Psoas muscle (tissue), 7 donors: ENCODE measurements at regions not wholly inside any gene's neighbourhood (a gene's known extent, or its start where the extent isn't known, plus 50 kb on each side); places are given as distances from the start of the nearest gene placed in this dataset.

Source experiments
- ATAC-seq, 4 donors: fragments of 200-7000 bp; cut with Tn5 transposase; one replicate each; pipeline ENCODE4 v1.9.1; 2020; ENCODE audit warnings: moderate library complexity in 3 of 4, mild to moderate bottlenecking in 2 of 4
- DNase-seq, 2 donors: peaks; one replicate each; pipeline ENCODE4 v3.0.0-alpha.2; 2020
- H3K27ac ChIP-seq: fragments of 200-600 bp; one replicate; pipeline ENCODE4 v1.8.0; 2022
- H3K27me3 ChIP-seq, 3 donors: fragments of 200-600 bp in 1 of 3; one replicate each; pipeline versions ENCODE4 v1.6.1 to v1.8.0; 2013 to 2022; ENCODE audit warnings: low read length in 2 of 3, mild to moderate bottlenecking in 2 of 3, moderate library complexity in 1 of 3; ENCODE audit not compliant: insufficient read depth in 3 of 3
- H3K36me3 ChIP-seq, 2 donors: fragments of 200-600 bp in 1 of 2; one replicate each; pipeline versions ENCODE4 v1.6.1 to v1.8.0; 2013 to 2022; ENCODE audit warnings: low read depth in 1 of 2, mild to moderate bottlenecking in 1 of 2, moderate library complexity in 1 of 2; ENCODE audit not compliant: insufficient read depth in 1 of 2
- H3K4me1 ChIP-seq: fragments of 200-600 bp; one replicate; pipeline ENCODE4 v1.8.0; 2022
- H3K4me3 ChIP-seq: fragments of 200-600 bp; one replicate; pipeline ENCODE4 v1.8.0; 2022; ENCODE audit warnings: mild to moderate bottlenecking
- H3K9me3 ChIP-seq: fragments of 200-600 bp; one replicate; pipeline ENCODE4 v1.8.0; 2022
- WGBS, 3 donors: extraction: QIAGEN DNeasy Blood & Tissue Kit; methylation state at CpG; one replicate each; pipeline versions ENCODE4 v1.1.6 to v1.1.7; 2013; 5-methylcytosine and 5-hydroxymethylcytosine counted together
- intact Hi-C, 2 donors: fragments of 100-400 bp; cut with DNase I; formaldehyde crosslinking; loops; one replicate each; pipeline versions ENCODE4 v1.11.0 to v1.14.2; 2022
- TF ChIP-seq, protein P1 (sequence below): fragments of 200-600 bp; IDR thresholded peaks from one replicate; pipeline ENCODE4 v1.8.0; 2022; ENCODE audit warnings: antibody characterized with exemption
- donor health status: healthy with polysubstance abuse.
- donor health status: DM: no; HTN: no; CAD: no; lungs with moderate emphysema.
- donor health status: Bipolar disorder and iron deficiency.
- donor health status: healthy.
- donor health status: DM: yes; HTN: yes; CAD: no.
- donor health status: DM: no; HTN: no; CAD: no.
- donor health status: DM: yes; HTN: yes; CAD: no.

DNA sequence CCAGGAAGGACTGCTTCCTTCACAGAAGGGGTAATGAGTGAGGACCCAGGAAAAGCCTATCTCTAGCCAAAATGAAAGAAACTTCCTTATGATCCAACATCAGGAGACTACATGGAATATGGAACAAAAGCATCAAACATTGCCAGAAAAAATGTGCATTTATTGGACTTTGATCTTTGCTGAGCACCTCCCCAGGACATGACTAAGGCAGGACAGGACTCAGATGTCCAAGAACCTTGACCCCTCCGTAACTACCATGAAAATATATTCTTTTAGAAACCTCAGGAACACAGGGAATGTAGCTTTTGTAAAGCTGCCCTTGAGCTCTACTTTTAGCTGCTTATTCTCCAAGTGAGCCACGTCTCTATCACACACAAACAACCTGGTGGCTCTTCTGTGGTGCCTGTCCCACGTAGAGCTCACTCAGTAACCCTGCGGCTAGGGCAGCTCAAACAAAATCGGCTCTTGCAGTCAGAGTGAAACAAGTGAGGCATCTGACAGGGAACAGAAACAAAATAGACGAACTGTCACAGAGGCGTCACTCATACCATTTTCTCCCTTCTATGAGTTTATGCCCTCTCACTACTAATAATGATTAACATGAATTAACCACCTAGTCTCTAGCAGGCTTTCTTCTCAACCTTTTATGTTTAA lies 471.5 kb upstream of the API5 start:
- intact Hi-C loops: no loop called here
- H3K27ac ChIP-seq: no peak overlapping the region
- no peak for DNase-seq
- H3K36me3 ChIP-seq: no peaks in the 10 kb centered on the region
- no peaks in the 10 kb centered on the region for H3K4me1 ChIP-seq
- TF ChIP-seq, protein P1, sequence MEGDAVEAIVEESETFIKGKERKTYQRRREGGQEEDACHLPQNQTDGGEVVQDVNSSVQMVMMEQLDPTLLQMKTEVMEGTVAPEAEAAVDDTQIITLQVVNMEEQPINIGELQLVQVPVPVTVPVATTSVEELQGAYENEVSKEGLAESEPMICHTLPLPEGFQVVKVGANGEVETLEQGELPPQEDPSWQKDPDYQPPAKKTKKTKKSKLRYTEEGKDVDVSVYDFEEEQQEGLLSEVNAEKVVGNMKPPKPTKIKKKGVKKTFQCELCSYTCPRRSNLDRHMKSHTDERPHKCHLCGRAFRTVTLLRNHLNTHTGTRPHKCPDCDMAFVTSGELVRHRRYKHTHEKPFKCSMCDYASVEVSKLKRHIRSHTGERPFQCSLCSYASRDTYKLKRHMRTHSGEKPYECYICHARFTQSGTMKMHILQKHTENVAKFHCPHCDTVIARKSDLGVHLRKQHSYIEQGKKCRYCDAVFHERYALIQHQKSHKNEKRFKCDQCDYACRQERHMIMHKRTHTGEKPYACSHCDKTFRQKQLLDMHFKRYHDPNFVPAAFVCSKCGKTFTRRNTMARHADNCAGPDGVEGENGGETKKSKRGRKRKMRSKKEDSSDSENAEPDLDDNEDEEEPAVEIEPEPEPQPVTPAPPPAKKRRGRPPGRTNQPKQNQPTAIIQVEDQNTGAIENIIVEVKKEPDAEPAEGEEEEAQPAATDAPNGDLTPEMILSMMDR: no peak
- 75 to 84% (median 77%) methylated on average over 7 of the region's 7 CpGs for WGBS, 3 donors
- H3K27me3 ChIP-seq: no peaks in the 10 kb centered on the region
- H3K4me3 ChIP-seq: no peak overlapping the region
- no peaks in the 10 kb centered on the region for H3K9me3 ChIP-seq
- no peak for ATAC-seq

DNA sequence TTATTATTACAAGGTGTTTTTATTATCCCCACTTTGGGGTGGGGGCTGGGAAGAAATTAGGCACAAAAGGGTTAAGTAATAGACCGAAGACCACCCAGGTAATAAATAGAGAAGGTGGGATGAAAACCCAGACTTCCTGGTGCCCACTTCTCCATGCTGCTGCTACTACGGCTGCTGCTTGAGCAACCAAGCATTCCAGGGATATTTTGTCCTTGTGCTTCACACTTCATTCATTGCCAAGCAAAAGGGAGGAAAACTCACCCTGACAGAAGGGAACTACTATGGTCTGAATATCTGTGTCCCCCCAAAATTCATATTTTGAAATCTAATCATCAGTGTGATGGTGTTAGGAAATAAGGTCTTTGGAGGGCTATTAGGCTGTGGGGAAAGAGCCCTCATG lies 470.9 kb upstream of the API5 start:
- Histone ChIP-seq H3K4me1 (no peaks in the 10 kb centered on the region), H3K27ac (no peak overlapping the region), H3K9me3 (no peaks in the 10 kb centered on the region), H3K4me3 (no peak overlapping the region), H3K36me3 (no peaks in the 10 kb centered on the region), H3K27me3 (no peaks in the 10 kb centered on the region)
- intact Hi-C loops: no loop called here
- DNase-seq: no peak
- ATAC-seq: no peak
- WGBS, 3 donors: 45 to 62% (median 49%) methylated on average over 2 of the region's 2 CpGs
- TF ChIP-seq, protein P1: no peak

DNA sequence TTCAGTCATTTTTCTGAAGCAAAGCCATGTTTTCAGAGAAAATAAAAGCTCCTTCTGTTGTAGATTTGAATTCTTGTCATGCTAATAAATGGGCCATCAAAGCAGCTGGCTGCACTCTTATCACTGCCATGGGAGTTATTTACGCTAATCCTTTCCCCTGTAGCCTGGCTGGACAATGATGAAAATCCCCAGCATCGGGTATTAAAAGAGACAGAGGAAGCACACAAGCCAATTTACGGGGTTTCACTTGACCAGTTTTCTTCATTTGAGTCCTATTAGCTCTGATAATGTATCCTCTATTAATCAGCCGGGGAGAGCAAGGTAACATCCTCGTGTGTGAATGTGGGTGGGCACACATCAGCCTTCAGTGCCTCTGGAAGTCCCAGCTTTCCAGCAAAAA lies 470.2 kb upstream of the API5 start:
- WGBS, 3 donors: 19 to 24% (median 20%) methylated on average over 5 of the region's 5 CpGs
- H3K4me3 ChIP-seq: no peak overlapping the region
- no peaks in the 10 kb centered on the region for H3K9me3 ChIP-seq
- H3K27me3 ChIP-seq: no peaks in the 10 kb centered on the region
- intact Hi-C loops: no loop called here
- no peak overlapping the region for H3K27ac ChIP-seq
- TF ChIP-seq, protein P1: no peak
- H3K4me1 ChIP-seq: no peaks in the 10 kb centered on the region
- no peak for DNase-seq
- no peak for ATAC-seq
- no peaks in the 10 kb centered on the region for H3K36me3 ChIP-seq

DNA sequence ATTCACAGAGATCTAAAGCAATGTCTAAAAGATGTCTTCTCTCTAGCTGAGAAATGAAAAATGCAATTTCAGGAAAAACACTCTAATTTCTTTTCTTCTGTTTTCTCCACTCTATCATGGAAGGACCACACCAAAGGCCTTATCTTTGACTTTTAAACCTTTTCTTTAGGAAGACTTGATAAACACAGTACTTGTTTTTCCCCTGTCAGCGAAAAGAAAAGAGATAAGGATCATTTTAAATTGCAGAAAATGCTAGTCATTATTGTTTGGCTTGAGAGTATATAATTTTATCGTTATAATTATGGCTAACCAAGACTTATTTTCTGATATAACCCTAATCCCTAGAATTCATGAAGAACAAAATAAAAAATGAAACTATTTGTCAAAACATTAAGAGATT lies 462.4 kb upstream of the API5 start:
- Histone ChIP-seq H3K4me3 (no peak overlapping the region), H3K9me3 (no peaks in the 10 kb centered on the region), H3K4me1 (no peaks in the 10 kb centered on the region), H3K27me3 (no peaks in the 10 kb centered on the region), H3K36me3 (no peaks in the 10 kb centered on the region), H3K27ac (no peak overlapping the region)
- no peak for DNase-seq
- TF ChIP-seq, protein P1: no peak
- ATAC-seq: no peak
- intact Hi-C loops: no loop called here
- 75 to 78% (median 77%) methylated on average over 2 of the region's 2 CpGs for WGBS, 3 donors

DNA sequence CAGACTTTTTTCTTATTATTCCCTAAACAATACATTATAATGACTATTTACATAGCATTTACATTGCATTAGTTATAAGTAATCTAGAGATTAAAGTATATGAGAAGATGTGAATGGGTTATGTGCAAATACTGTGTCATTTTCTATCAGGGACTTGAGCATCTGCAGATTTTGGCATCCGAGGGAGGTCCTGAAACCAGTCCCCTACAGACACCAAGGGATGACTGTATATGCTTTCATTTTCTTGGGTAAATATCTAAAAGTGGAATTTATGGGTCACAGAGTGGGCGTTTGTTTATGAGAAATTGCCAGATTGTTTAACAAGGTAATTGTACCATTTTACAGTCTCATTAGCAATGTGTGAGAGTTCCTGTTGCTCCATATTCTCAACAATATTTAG lies 454.5 kb upstream of the API5 start:
- 46 to 58% (median 50%) methylated on average over 2 of the region's 2 CpGs for WGBS, 3 donors
- intact Hi-C loops: no loop called here
- no peaks in the 10 kb centered on the region for H3K36me3 ChIP-seq
- H3K4me1 ChIP-seq: no peaks in the 10 kb centered on the region
- H3K27ac ChIP-seq: no peak overlapping the region
- TF ChIP-seq, protein P1: no peak
- no peaks in the 10 kb centered on the region for H3K27me3 ChIP-seq
- ATAC-seq (no peak), DNase-seq (no peak)
- H3K9me3 ChIP-seq: no peaks in the 10 kb centered on the region
- no peak overlapping the region for H3K4me3 ChIP-seq
